RPMI8226 (cell line): ENCODE measurements at regions not wholly inside any gene's neighbourhood (a gene's known extent, or its start where the extent isn't known, plus 50 kb on each side); places are given as distances from the start of the nearest gene placed in this dataset.
"Not testable (repeated sequence)": the region's sequence is repeated elsewhere in the genome, so short reads cannot be mapped to it uniquely, and the experiment has no call there.

Experiments
- DNase-seq: peaks from one replicate; pipeline ENCODE4 v3.0.0-alpha.2; 2015

GRCh38 chr7:102721-103120, 89.7 kb upstream of the FAM20C start:
- DNase-seq = no peak

- not testable (repeated sequence) for DNase-seq
Measured at GRCh38 chr7:103981-104380, 88.4 kb upstream of the FAM20C start.

GRCh38 chr7:105002-105401, 87.4 kb upstream of the FAM20C start:
- no peak for DNase-seq

DNA sequence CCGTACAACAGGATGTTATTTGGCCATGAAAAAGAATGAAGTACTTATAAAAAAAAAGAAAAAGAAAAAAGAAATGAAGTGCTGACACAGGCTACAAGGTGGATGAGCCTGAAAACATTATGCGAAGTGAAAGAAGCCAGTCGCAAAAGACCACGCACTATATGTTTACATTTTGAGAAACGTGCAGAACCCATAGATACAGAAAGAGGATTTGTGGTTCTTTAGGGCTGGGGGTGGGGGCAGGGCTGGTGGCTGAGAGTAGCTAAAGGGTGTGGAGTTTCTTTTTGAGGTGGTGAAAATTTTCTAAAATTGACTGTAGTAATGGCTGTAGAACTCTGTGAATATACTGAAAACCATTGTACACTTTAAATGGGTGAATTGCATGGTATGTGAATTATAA, 86.0 kb upstream of the FAM20C start:
- no peak for DNase-seq

DNA sequence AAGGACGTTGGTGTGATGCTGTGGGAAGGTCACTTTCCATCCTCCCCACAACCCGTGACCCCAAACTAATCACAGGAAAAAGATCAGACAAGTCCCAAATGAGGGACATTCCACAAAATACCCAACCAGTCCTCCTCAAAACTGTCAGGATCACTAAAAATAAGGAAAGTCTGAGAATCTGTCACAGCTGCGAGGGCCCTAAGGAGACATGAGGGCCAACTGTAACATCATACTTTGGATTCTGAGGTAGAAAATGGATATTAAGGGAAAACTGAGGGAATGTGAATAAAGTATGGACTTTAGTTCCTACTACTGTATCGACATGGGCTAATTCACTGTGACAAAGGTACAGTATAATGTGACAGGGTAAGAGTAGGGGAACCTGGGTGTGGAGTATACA, 85.1 kb upstream of the FAM20C start:
- no peak for DNase-seq

- no peak for DNase-seq
Measured at GRCh38 chr7:107907-108306, 84.5 kb upstream of the FAM20C start.

DNA sequence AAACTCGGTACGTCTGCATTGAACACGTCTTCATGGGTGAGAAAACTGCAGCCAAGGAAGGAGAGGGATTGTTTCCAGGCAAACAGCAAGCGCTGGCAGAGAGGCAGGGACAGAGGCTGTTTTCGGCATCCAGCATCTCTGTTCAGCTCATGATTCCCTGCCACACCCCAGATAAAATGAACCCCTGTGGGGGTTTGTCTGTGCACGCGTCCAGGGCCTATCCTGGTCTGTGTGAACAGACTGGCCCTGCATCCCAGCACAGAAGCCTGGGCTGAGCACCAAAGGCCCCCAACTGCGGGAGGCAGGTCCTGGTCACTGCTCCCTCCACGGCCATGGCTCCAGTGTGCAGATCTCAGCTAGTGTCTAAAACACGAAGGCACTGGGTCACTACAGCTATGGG, 83.3 kb upstream of the FAM20C start:
- no peak for DNase-seq

DNA sequence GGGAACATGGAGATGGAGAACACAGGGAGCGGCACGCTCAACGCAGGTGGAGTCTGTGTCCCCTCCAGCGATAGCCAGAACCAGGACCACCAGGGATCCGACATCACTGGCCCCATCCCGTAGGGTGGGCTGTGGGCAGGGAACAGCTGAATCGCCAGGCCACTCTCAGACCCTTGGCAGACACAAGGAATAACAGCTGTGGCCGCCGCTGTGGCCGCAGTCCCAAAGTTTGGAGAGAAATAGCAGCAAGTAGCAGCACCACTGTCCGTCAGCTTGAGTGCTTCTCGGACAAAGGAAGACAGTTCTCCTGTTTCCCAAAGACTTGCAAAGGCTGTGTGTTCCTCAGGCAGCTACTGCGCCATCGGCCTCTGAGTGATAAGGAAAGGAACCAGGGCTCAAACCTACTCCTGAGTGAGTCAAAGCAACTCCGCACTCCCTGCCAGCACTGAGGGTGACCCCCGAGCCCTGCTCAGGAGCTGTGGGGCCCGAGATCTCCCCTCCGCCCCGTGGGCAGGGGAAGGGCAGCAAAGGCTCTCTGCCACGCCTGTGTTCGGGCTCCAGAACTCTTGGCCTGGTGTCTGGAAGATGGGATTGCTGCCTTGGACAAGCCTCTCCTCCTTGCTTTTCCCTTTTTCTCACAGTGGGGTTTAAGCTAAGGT, 82.3 kb upstream of the FAM20C start:
- DNase-seq = no peak

DNA sequence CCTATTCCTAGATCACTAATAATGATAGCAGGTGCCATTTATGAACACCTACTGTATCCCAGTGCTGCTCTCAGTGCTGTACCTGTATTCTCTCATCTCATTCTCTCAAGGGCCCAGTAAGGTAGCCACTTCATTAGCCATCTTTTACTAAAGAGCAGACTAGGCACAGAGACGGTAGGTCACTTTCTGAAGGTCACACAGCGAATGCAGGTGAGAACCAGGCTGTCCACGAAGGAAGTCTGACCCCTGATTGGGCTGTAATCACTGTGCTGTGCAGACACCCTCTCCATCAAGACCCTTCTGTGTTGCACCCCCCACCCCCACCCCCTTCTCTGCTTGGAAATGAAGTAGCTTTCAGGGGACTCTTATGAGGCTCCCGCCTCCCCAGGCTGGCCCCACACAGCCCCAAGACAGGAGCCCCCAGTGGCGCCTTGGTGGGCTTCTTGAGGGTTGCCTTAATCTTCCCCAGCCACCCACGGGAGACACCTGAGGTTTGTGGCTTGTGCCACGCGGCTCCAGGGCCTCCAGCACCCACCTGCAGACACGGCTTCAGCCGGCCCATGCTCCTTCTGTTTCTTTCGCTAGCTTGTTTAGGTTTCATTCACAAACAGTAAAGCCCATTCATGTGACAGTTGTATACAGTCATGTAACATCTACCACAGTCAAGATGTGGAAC, 81.7 kb upstream of the FAM20C start:
- DNase-seq = no peak

- no peak for DNase-seq
Measured at GRCh38 chr7:111591-111990, 80.8 kb upstream of the FAM20C start.

- DNase-seq = no peak
Measured at GRCh38 chr7:112881-113280, 79.5 kb upstream of the FAM20C start.

DNA sequence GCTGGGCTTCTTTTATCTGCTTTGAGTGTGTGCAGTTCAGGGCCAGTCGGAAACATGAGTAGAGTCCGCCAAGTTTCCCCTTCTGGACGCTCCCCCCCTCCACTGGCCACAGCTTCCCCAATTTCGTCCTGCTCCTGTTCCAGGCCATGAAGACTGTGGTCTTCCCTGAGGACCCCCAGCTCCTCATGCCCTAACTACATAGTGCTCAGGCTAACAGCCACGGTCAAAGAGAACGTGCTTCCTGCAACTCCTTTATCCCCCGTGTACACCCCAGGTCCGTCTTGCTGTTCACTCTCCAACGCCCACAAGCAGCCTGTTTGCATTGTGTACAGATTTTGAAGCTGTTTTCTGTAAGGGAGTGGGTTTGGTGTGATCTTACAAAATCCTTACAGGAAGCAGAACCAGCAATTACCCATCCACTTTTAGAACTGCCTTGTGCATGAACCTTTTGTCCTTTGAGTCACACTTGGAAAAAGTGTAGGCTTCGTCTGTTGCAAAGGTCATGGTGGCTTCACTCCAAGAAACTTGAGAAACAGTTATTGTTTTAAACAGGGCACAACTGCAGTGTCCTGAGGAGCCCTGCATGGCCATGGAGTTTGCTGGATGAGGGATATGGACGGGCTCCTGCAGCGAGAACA, 77.0 kb upstream of the FAM20C start:
- no peak for DNase-seq

DNA sequence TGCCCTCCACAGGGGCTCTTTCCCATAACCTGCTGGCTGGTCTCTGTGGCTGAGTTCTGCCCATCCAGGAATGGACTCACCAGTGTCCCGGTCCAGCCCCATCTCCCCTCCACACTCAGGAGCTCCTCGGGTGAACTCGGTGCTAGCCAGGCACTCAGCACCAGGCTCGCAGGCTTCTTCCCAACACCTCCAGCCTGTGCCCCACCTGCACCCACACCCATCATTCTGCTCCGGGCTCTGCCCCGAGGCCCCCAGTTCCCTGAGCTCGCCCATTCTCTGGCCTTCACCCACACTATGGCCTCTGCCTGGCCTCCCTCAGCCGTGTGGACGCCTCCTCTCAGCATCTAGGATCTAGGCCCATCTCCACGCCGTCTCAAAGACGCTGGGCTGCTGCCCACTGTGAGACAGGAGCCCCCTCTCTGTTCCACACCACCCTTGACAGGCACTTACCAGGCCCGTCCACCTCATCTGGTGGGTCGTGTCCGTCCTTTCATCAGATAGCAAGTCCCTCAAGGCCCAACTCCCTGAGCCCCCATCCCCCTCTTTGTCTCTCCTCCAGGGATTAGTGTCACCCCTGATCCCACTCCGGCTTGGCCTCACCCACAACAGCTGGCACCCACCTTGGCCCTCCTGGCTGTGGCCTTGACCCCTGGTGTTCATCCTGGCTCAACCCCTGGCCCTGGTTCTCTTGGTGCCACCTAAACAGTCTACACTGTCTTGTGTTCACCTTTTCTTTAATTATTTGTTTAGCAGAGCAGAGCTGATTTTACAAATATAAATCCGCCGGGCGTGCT, 76.0 kb upstream of the FAM20C start:
- no peak for DNase-seq

DNA sequence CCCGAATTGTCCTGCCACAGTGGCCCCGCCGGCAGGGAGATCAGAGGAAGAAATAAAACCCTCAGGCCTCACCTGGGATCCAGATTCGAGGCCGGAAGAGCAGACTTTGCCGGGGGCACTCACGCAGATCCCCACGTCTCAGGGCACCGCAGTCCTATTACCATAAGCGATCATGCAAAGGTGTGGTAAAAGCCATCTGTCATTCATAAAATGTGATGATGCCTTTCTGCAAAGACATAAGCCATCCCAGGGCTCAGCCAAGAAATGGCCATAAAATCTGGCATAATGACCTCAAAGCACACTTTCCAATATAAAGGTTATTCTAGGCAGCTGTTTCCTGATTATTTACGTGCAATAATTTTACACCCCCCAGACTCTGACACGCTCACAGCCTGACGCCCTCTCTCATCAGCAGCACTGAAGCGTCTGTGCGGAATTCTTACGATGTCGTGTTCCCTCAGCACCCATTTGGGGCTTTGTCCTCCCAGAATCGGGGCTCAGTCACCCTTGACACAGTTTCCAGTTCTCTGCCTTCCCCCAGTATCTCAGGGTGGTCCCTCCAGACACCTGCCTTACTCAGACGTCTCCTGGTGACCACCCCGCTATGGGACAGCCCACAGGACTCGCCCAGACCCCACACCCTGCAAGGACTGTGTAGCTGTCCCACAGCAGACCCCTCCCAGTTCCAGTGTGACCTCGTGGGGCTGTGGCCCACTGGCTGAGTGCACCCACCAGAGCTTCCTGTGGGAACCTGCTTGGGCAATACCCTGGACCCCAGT, 74.3 kb upstream of the FAM20C start:
- no peak for DNase-seq

DNA sequence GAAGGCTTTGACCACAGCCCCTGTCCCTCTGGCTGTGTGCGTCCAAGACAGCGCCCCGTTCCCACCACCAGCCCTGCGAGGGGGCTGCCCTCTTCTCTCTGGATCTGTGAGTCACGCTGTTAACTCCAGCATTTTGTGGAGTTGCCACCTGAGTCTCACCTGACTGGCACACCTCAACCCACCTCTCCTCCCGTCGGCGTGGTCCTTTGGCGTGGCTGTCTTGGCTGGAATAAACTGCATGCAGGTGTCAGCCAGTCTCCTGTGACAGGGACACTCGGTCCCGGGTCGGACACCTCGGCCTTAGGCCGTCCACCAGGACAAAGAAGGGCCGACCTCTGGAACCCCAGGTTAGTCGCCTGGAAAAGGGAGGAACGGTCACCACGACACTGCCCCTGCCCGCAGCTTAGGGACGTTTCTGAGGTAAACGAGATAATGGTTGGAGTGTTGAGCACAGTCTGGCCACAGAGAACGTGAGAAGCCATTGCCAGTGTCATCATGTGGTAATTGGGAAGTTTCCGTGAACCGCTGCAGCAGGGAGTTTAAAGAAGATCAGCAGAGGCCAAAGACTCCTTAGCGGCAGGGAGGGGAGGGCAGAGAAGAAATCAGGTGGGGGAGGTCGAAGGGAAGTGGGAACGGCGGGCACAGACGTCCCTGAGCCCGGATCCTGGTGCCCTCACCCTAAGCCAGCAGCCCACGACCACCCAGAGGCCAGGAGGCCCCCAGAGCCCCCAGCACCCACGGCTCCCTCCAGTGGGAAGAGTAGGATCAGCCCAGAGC, 73.6 kb upstream of the FAM20C start:
- no peak for DNase-seq

GRCh38 chr7:119392-120163, 72.8 kb upstream of the FAM20C start:
- no peak for DNase-seq

GRCh38 chr7:120164-120991, 72.0 kb upstream of the FAM20C start:
- DNase-seq = no peak

DNA sequence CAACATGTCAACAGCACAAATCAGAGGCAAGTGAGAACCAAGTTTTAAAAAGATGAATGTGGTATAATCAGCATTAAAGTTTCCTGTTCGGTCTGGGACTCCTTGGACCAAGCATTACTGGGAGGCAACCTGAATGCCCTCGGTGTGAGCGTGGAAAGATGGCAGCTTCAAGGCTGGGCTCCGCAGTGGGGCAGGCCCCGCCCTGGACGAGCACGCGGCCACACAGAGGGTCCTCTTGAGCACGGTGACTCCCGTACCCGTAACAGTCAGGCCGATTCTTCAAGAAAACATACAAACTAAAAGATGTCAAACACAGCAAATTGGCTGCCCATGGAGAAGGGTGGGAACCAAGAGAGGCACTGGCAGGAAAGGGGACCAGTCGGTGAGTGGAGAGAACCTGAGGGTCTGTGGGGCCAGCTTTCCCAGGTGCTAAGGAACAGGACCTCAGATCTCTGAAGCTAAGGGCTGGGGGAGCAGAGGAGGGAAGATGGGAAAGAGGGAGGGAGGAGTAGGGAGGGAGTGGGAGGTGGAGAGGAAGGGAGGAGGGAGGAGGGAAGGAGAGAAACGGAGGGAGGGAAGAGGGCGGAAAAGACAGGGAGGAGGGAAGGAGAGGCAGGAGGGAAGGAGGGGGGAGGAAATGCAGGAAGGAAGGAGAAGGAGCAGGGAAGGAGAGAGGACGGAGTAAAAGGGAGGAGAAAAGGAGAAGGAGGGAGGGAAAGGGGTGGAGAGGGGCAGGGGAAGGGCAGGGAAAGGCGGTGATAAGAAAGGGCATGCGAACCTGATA, 71.2 kb upstream of the FAM20C start:
- no peak for DNase-seq

DNA sequence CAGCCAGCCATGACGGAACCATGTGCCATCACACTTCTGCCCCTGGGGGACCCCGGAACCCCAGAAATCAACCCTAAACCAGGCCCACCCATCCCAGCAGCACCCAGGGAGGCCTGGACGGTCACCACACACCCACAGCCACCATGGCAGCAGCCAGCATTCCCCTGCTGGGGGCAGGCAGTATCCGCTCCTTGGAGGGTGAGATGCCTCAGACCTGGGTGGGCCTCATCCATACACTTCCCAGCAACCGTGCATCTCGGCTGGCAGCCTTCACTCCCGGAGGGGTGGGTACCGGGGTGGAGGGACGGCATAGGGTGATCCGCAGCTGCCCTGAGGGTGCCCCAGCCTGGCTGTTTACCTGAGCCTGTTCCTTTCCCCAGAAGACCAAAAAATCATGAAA, 69.1 kb upstream of the FAM20C start:
- DNase-seq = no peak
